H9 (cell line): ENCODE measurements at regions not wholly inside any gene's neighbourhood (a gene's known extent, or its start where the extent isn't known, plus 50 kb on each side); places are given as distances from the start of the nearest gene placed in this dataset.

Experiments
- DNase-seq: peaks from one replicate; pipeline ENCODE4 v3.0.0-alpha.2; 2017
- H2AFZ ChIP-seq: one replicate; pipeline ENCODE4 v1.6.1; 2013; ENCODE audit warnings: mild to moderate bottlenecking, low read length, control low read depth, moderate library complexity
- H2AK5ac ChIP-seq: 2 replicates; pipeline ENCODE4 v1.6.1; 2013; ENCODE audit warnings: low read length, control low read depth, mixed read lengths; ENCODE audit not compliant: insufficient read length
- H2BK120ac ChIP-seq: one replicate; pipeline ENCODE4 v1.6.1; 2013; ENCODE audit warnings: low read depth, mild to moderate bottlenecking, low read length, control low read depth, inconsistent platforms; ENCODE audit not compliant: poor library complexity, severe bottlenecking
- H2BK12ac ChIP-seq: 2 replicates; pipeline ENCODE4 v1.6.1; 2013; ENCODE audit warnings: low read length, control low read depth, mixed read lengths, low read depth; ENCODE audit not compliant: insufficient read length
- H2BK15ac ChIP-seq: 2 replicates; pipeline ENCODE4 v1.6.1; 2013; ENCODE audit warnings: low read depth, low read length, control low read depth
- H2BK20ac ChIP-seq: one replicate; pipeline ENCODE4 v1.6.1; 2013; ENCODE audit warnings: low read depth, mild to moderate bottlenecking, low read length, control low read depth, inconsistent platforms; ENCODE audit not compliant: poor library complexity, severe bottlenecking
- H2BK5ac ChIP-seq: 2 replicates; pipeline ENCODE4 v1.6.1; 2013; ENCODE audit warnings: low read length, control low read depth, mixed read lengths; ENCODE audit not compliant: insufficient read length
- H3K14ac ChIP-seq: 2 replicates; pipeline ENCODE4 v1.6.1; 2013; ENCODE audit warnings: low read length, control low read depth; ENCODE audit not compliant: insufficient read depth
- H3K18ac ChIP-seq: 2 replicates; pipeline ENCODE4 v1.6.1; 2013; ENCODE audit warnings: low read depth, mild to moderate bottlenecking, mixed read lengths, low read length, control low read depth; ENCODE audit not compliant: insufficient read length
- H3K23ac ChIP-seq: 2 replicates; pipeline ENCODE4 v1.6.1; 2013; ENCODE audit warnings: low read length, control low read depth, mixed read lengths, low read depth; ENCODE audit not compliant: insufficient read length
- H3K23me2 ChIP-seq: 2 replicates; pipeline ENCODE4 v1.6.1; 2013; ENCODE audit warnings: low read depth, mild to moderate bottlenecking, mixed read lengths, low read length, control low read depth; ENCODE audit not compliant: insufficient read length, poor library complexity, severe bottlenecking
- H3K27ac ChIP-seq: 2 replicates; pipeline ENCODE4 v1.5.1; 2013; ENCODE audit warnings: low read length, control low read depth, mixed read lengths, low read depth; ENCODE audit not compliant: insufficient read length
- H3K27me3 ChIP-seq: 2 replicates; pipeline ENCODE4 v1.6.1; 2013; ENCODE audit warnings: low read length, control low read depth, inconsistent platforms; ENCODE audit not compliant: insufficient read depth
- H3K4ac ChIP-seq: 2 replicates; pipeline ENCODE4 v1.6.1; 2013; ENCODE audit warnings: low read depth, mild to moderate bottlenecking, control low read depth, inconsistent platforms, low read length, moderate library complexity
- H3K4me1 ChIP-seq: 2 replicates; pipeline ENCODE4 v1.6.1; 2013; ENCODE audit warnings: low read length, control low read depth, inconsistent platforms; ENCODE audit not compliant: insufficient read depth
- H3K4me2 ChIP-seq: 2 replicates; pipeline ENCODE4 v1.6.1; 2013; ENCODE audit warnings: low read length, control low read depth, mixed read lengths; ENCODE audit not compliant: insufficient read length, insufficient read depth
- H3K56ac ChIP-seq: 2 replicates; pipeline ENCODE4 v1.6.1; 2013; ENCODE audit warnings: low read depth, mild to moderate bottlenecking, mixed read lengths, low read length, control low read depth; ENCODE audit not compliant: insufficient read length
- H3K79me1 ChIP-seq: 2 replicates; pipeline ENCODE4 v1.6.1; 2013; ENCODE audit warnings: low read depth, mild to moderate bottlenecking, moderate library complexity, low read length, control low read depth, inconsistent platforms; ENCODE audit not compliant: insufficient read depth, poor library complexity, severe bottlenecking
- H3K79me2 ChIP-seq: 2 replicates; pipeline ENCODE4 v1.6.1; 2013; ENCODE audit warnings: low read length, control low read depth, inconsistent platforms; ENCODE audit not compliant: insufficient read depth
- H3K9ac ChIP-seq: 2 replicates; pipeline ENCODE4 v1.6.1; 2013; ENCODE audit warnings: low read length, control low read depth, mixed read lengths; ENCODE audit not compliant: insufficient read length; ENCODE audit errors: extremely low read depth
- H3K9me3 ChIP-seq: one replicate; pipeline ENCODE4 v1.6.1; 2013; ENCODE audit warnings: low read depth, low read length, inconsistent platforms; ENCODE audit not compliant: control insufficient read depth
- H3T11ph ChIP-seq: one replicate; pipeline ENCODE4 v1.6.1; 2013; ENCODE audit warnings: mild to moderate bottlenecking, low read length, control low read depth, inconsistent platforms
- H4K20me1 ChIP-seq: one replicate; pipeline ENCODE4 v1.6.1; 2013; ENCODE audit not compliant: control insufficient read depth, insufficient read length, insufficient read depth
- H4K5ac ChIP-seq: 2 replicates; pipeline ENCODE4 v1.6.1; 2013; ENCODE audit warnings: low read depth, mild to moderate bottlenecking, mixed read lengths, low read length, control low read depth; ENCODE audit not compliant: insufficient read length
- H4K8ac ChIP-seq: replicated peaks from 2 replicates; pipeline ENCODE4 v1.6.1; 2013; ENCODE audit warnings: low read length, control low read depth, mixed read lengths, low read depth; ENCODE audit not compliant: insufficient read length
- H4K91ac ChIP-seq: 2 replicates; pipeline ENCODE4 v1.6.1; 2013; ENCODE audit warnings: low read depth, mild to moderate bottlenecking, moderate library complexity, mixed read lengths, low read length, control low read depth; ENCODE audit not compliant: insufficient read length
- H3K27ac Mint-ChIP-seq, 3 experiments: 2 replicates in 2 of 3; 3 replicates in 1 of 3; pipeline ENCODE4 v1.8.0; 2020 to 2021; ENCODE audit warnings: mixed read lengths in 3 of 3, mild to moderate bottlenecking in 1 of 3, moderate library complexity in 1 of 3
- H3K27me3 Mint-ChIP-seq: 2 replicates; pipeline ENCODE4 v1.8.0; 2021; ENCODE audit warnings: low read depth, mild to moderate bottlenecking, moderate library complexity, mixed read lengths
- H3K36me3 Mint-ChIP-seq, 3 experiments: 2 replicates in 2 of 3; 3 replicates in 1 of 3; pipeline ENCODE4 v1.8.0; 2020 to 2021; ENCODE audit warnings: low read depth in 3 of 3, mixed read lengths in 3 of 3; ENCODE audit not compliant: insufficient read depth in 1 of 3
- H3K4me1 Mint-ChIP-seq, 2 experiments: 2 replicates each; pipeline ENCODE4 v1.8.0; 2020; ENCODE audit warnings: mixed read lengths in 2 of 2
- H3K4me3 Mint-ChIP-seq, 2 experiments: 2 replicates in 1 of 2; 3 replicates in 1 of 2; pipeline ENCODE4 v1.8.0; 2020 to 2021; ENCODE audit warnings: mild to moderate bottlenecking in 2 of 2, mixed read lengths in 2 of 2, moderate library complexity in 1 of 2
- H3K9me3 Mint-ChIP-seq, 2 experiments: 2 replicates in 1 of 2; 3 replicates in 1 of 2; pipeline ENCODE4 v1.8.0; 2020; ENCODE audit warnings: mild to moderate bottlenecking in 2 of 2, mixed read lengths in 2 of 2, moderate library complexity in 1 of 2
- CTCF ChIP-seq: fragments of 200-600 bp; sonication (generic); conservative IDR thresholded peaks from 3 replicates; pipeline ENCODE4 v1.8.0; 2021; ENCODE audit warnings: antibody characterized with exemption, mild to moderate bottlenecking
- WGBS: extraction: QIAGEN DNeasy Blood & Tissue Kit; methylation state at CpG from one replicate; pipeline ENCODE4 v1.1.7; 2013; ENCODE audit warnings: missing lambda C conversion rate, low lambda C conversion rate, mixed read lengths; ENCODE audit not compliant: insufficient read length; ENCODE audit errors: extremely low coverage; 5-methylcytosine and 5-hydroxymethylcytosine counted together

- H3K9ac ChIP-seq = no peak overlapping the region
- no peak overlapping the region for H3K56ac ChIP-seq
- no peaks in the 10 kb centered on the region for H3K4me1 ChIP-seq
- H4K8ac ChIP-seq = no peak overlapping the region
- Mint-ChIP-seq H3K4me3 (no peak overlapping the region), H3K4me1 (no peaks in the 10 kb centered on the region), H3K9me3 (no peaks in the 10 kb centered on the region; a peak in 1 of 5 replicates), H3K36me3 (no peaks in the 10 kb centered on the region), H3K27me3 (peaks cover 28% of the 10 kb centered on the region), H3K27ac (no peak overlapping the region)
- no peak overlapping the region for H2AK5ac ChIP-seq
- no peak overlapping the region for H2BK12ac ChIP-seq
- H3K79me2 ChIP-seq = no peaks in the 10 kb centered on the region
- H3K14ac ChIP-seq = no peak overlapping the region
- H3T11ph ChIP-seq = no peak overlapping the region
- H3K27ac ChIP-seq = no peak overlapping the region
- H2BK15ac ChIP-seq = no peak overlapping the region
- H4K91ac ChIP-seq = no peak overlapping the region
- no peaks in the 10 kb centered on the region for H3K9me3 ChIP-seq
- no CpG with 5 or more reads among the region's 5 CpGs for WGBS
- H3K23ac ChIP-seq = no peak overlapping the region
- H2BK5ac ChIP-seq = no peak overlapping the region
- no peak overlapping the region for H2BK20ac ChIP-seq
- DNase-seq = no peak
- no peak overlapping the region for H3K18ac ChIP-seq
- no peak for TF ChIP-seq CTCF
- H4K20me1 ChIP-seq = no peaks in the 10 kb centered on the region
- no peaks in the 10 kb centered on the region for H3K79me1 ChIP-seq
- H4K5ac ChIP-seq = no peak overlapping the region
- no peaks in the 10 kb centered on the region for H3K27me3 ChIP-seq
- H2AFZ ChIP-seq = no peak overlapping the region
- H3K4ac ChIP-seq = no peak overlapping the region
- H3K4me2 ChIP-seq = no peak overlapping the region
- no peak overlapping the region for H2BK120ac ChIP-seq
- no peaks in the 10 kb centered on the region for H3K23me2 ChIP-seq
Measured at GRCh38 chr3:177334803-177335202, 137.5 kb upstream of the TBL1XR1 start.
